Coronary artery (tissue), 2 donors: ENCODE measurements at regions not wholly inside any gene's neighbourhood (a gene's known extent, or its start where the extent isn't known, plus 50 kb on each side); places are given as distances from the start of the nearest gene placed in this dataset.

Experiments
- DNase-seq: peaks from one replicate; pipeline ENCODE4 v3.0.0-alpha.2; 2017; ENCODE audit warnings: low spot score
- H3K27ac ChIP-seq, 2 donors: fragments of 200-600 bp; sonication (generic); one replicate each; pipeline ENCODE4 v1.5.1; 2016 to 2019
- H3K4me3 ChIP-seq: fragments of 200-600 bp; sonication (generic); 2 replicates; pipeline ENCODE4 v1.5.1; 2016; ENCODE audit warnings: mild to moderate bottlenecking, moderate library complexity
- CTCF ChIP-seq: fragments of 200-600 bp; sonication (generic); IDR thresholded peaks from one replicate; pipeline ENCODE4 v1.5.1; 2019; ENCODE audit warnings: antibody characterized with exemption

DNA sequence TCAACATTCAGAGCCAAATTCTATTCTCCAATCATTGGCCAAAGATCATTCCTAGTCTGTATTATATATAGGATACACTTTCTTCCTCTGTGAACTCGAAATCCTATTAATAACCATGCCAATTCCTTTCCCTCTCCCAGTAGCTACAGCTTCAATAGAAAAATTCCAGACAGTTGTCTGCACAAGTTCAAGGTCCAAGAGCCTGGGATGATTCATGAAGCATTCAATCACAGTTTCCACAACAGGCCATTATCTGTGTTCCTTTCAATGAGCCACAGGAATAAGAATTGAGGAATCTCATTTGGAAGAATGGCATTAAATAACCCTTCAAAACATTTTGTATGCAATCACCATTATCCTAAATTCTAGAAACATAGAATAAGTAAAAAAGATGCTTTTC lies 437.4 kb downstream of the RMST start:
- no peak overlapping the region for H3K4me3 ChIP-seq
- DNase-seq = no peak
- no peak for TF ChIP-seq CTCF
- no peak overlapping the region for H3K27ac ChIP-seq

DNA sequence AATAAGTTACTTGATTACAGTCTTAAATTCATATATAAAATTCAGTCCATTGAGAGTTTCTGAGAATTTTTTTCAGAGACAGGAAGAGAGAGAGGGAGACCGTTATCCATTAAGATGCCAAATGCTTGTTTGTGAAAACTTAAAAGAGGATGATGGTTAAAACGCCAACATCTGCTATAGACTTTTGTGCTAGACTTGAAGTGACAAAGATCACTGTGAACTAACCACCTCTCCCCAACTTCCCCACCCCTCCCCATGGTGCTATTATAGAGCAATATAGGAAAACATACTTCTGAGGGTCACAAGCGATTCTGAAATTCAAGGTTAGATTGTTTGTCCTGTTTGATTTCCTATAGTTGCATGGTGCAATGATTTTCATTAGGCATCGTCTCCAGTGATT lies 440.8 kb downstream of the RMST start:
- H3K27ac ChIP-seq = no peak overlapping the region
- DNase-seq = no peak
- TF ChIP-seq CTCF = no peak

DNA sequence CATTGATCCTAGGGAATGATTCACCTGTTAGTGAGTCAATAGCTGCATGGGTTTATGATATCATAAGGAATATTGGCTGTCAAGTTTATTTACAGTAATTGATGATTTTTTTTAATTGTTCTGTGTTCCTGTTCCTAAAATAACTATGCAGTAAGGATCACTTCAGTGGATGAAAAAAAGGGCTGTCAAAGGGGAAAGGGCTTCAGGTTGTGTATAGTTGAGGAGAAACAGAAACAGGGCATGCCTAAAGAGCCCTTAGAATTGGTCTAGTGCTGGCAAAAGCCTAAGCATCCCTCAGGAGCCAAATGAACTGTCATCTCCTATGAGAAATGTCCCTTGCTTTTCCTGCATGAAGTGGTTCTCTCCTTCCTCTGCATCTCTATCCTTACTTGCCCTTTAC lies 444.9 kb downstream of the RMST start:
- no peak for DNase-seq
- no peak overlapping the region for H3K27ac ChIP-seq

More for the DNA sequence above, 440.8 kb downstream of the RMST start:
- H3K4me3 ChIP-seq = no peak overlapping the region

GRCh38 chr12:97910559-97910958 lies 448.0 kb downstream of the RMST start:
- TF ChIP-seq CTCF = no peak
- Histone ChIP-seq H3K4me3 (no peak overlapping the region), H3K27ac (no peak overlapping the region)
- no peak for DNase-seq

More for the DNA sequence above, 444.9 kb downstream of the RMST start:
- no peak overlapping the region for H3K4me3 ChIP-seq
- no peak for TF ChIP-seq CTCF

DNA sequence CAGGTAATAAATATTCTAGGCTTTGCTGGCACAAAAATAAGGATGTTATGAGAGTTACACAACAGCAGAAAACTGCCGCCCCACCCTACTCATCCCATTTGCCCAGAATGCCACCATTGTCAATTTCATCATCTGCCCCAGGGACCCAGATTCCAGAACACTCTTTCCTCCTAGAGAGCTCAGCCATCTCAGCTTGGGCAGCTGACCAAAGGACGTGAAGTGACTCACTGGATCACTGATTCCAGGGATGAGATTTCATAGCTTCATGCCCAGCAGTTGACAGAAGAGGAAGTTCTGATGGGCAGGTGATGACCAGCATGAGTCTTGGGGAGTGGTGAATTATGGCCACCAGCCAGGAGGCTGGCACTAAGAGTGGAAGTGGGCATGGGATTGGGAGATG lies 450.3 kb downstream of the RMST start:
- no peak for DNase-seq
- Histone ChIP-seq H3K27ac (no peak overlapping the region), H3K4me3 (no peak overlapping the region)
- TF ChIP-seq CTCF = no peak

- no peak for TF ChIP-seq CTCF
- Histone ChIP-seq H3K27ac (peak overlapping the region in 1 of 2 donors; percentile 56), H3K4me3 (no peak overlapping the region)
- no peak for DNase-seq
Measured at GRCh38 chr12:97921979-97922722, 459.5 kb downstream of the RMST start.

DNA sequence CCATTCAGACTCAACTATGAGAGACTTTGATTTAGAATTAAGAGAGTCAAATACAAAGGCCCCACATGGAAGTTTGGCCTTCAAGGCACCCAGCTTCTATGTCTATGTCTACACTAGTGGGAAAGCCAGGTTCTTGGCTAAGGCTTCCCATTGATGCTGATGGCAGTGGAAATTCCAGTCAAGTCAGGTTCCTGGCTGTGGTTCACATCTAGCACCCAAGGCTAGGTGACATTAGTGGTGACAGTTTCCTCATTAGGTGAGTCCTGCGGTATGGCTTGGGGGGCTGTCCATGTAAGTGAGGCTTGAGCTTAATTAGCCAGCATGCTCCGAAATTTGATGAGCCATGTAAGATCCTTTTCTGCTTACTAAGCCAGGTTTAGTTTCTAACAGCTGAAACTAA lies 460.9 kb downstream of the RMST start:
- H3K4me3 ChIP-seq = no peak overlapping the region
- no peak overlapping the region for H3K27ac ChIP-seq
- TF ChIP-seq CTCF = no peak

More for the DNA sequence above, 460.9 kb downstream of the RMST start:
- DNase-seq = no peak
